GM12875 (cell line): ENCODE measurements at regions not wholly inside any gene's neighbourhood (a gene's known extent, or its start where the extent isn't known, plus 50 kb on each side); places are given as distances from the start of the nearest gene placed in this dataset.
"Not testable (repeated sequence)": the region's sequence is repeated elsewhere in the genome, so short reads cannot be mapped to it uniquely, and the experiment has no call there.

Experiments
- H3K4me3 ChIP-seq: one replicate; pipeline ENCODE4 v1.5.1; 2011; ENCODE audit warnings: low read depth, low read length, control low read depth
- CTCF ChIP-seq: IDR thresholded peaks from 2 replicates; pipeline ENCODE4 v1.5.1; 2011; ENCODE audit warnings: low read depth, mild to moderate bottlenecking, control low read depth, inconsistent platforms, low read length, moderate library complexity, borderline replicate concordance; ENCODE audit not compliant: insufficient read depth

GRCh38 chr6:114816678-114817077 is 473.9 kb upstream of the HS3ST5 start:
- no peak overlapping the region for H3K4me3 ChIP-seq
- no peak for TF ChIP-seq CTCF

GRCh38 chr6:114810468-114810867 is 467.6 kb upstream of the HS3ST5 start:
- H3K4me3 ChIP-seq: no peak overlapping the region
- TF ChIP-seq CTCF: no peak

DNA sequence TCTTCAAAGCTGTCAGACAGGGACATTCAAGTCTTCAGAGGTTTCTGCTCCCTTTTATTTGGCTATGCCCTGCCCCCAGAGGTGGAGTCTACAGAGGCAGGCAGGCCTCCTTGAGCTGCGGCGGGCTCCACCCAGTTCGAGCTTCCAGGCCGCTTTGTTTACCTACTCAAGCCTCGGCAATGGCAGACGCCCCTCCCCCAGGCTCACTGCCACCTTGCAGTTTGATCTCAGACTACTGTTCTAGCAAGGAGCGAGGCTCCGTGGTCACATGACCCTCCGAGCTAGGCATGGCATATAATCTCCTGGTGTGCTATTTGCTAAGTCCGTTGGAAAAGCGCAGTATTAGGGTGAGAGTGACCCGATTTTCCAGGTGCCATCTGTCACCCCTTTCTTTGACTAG is 462.6 kb upstream of the HS3ST5 start:
- H3K4me3 ChIP-seq: not testable (repeated sequence)

DNA sequence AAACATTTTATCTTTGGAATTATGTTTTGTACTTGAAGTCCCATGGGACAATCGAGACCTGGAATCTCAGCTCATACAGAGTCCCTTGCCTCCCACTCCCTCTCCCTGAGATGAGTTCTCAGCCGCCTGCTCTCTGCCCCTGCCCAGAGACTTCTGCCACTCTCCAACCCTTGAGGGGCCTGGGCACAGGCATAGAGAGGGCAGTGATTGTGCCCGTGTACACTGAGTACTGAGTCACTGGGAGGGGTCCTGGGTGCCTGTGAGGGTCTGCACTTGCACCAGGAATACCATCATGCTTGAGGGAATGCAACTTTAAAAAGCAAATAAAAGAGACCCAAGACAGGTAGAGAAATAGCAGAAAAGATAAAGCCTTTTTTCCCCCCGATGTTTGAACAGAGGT is 453.8 kb upstream of the HS3ST5 start:
- no peak overlapping the region for H3K4me3 ChIP-seq
- TF ChIP-seq CTCF: no peak

DNA sequence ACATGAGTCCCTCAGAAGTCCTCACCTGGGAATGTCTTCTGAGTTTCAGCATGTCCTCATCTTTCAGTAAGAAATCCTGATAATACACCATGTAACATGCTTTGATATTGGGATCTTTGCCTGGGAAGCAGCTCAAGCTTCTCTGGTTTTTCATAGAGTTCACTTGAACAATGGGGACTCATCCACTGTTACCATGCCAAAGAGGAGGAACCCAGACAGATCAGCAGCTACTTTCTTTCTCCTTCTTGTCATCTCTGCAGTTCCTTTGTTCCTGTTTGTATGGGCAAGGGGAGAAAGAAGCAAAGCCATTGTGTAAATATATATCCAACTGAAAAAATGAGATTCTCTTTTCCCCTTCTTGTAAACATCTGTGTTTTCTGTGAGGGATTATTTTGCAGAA is 450.6 kb upstream of the HS3ST5 start:
- TF ChIP-seq CTCF: no peak
- no peak overlapping the region for H3K4me3 ChIP-seq

GRCh38 chr6:114785235-114786127 is 442.7 kb upstream of the HS3ST5 start:
- TF ChIP-seq CTCF: no peak
- H3K4me3 ChIP-seq: no peak overlapping the region

GRCh38 chr6:114783783-114784182 is 441.0 kb upstream of the HS3ST5 start:
- no peak for TF ChIP-seq CTCF
- H3K4me3 ChIP-seq: no peak overlapping the region

- H3K4me3 ChIP-seq: no peak overlapping the region
- no peak for TF ChIP-seq CTCF
Observed at GRCh38 chr6:114783083-114783482, 440.3 kb upstream of the HS3ST5 start.
